ENCODE measurements at regions not wholly inside any gene's neighbourhood (a gene's known extent, or its start where the extent isn't known, plus 50 kb on each side); places are given as distances from the start of the nearest gene placed in this dataset.

DNA sequence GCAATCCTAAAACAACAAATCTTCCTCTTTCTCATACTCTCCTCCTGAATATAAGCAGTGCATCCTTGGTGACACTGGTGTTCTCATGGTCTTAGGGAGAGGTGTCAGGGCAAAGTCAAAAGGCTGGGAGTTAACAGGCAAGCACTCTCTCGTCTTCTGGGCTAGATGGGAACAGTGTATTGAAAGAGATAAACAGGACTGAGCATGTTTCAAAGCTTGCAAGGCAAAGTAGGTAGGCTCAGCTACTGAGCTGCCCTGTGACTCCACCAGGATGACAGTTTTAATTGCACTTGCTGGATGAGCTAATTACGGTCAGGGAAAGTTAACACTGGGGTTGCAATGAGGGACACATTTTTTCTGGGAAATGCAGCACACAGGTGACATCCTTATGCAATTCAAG is 554.9 kb upstream of the NRP1 start:
- Histone ChIP-seq H3K36me3 (ENCODE audit: control insufficient read depth in 1 of 2, insufficient read depth in 2 of 2, low read depth in 1 of 2, low read length in 2 of 2) (no peaks in the 10 kb centered on the region), H2BK15ac (ENCODE audit: low read depth, poor library complexity, severe bottlenecking) (no peak overlapping the region), H4K8ac (ENCODE audit: low read length) (no peak overlapping the region), H4K91ac (ENCODE audit: low read length) (no peak overlapping the region), H3K18ac (ENCODE audit: low read depth in 1 of 2, low read length in 2 of 2) (no peak overlapping the region), H3K79me1 (replicated peaks; ENCODE audit: low read length, poor library complexity, severe bottlenecking) (no peaks in the 10 kb centered on the region), H3K9ac (ENCODE audit: low read length) (no peak overlapping the region), H3K27me3 (ENCODE audit: control insufficient read depth in 1 of 2, insufficient read depth in 1 of 2, low read length in 2 of 2) (no peaks in the 10 kb centered on the region), H2AFZ (ENCODE audit: low read depth, low read length) (no peak overlapping the region), H2BK5ac (ENCODE audit: low read depth, low read length, poor library complexity, severe bottlenecking) (no peak overlapping the region), H2BK120ac (ENCODE audit: low read depth, low read length) (no peak overlapping the region), H2BK12ac (ENCODE audit: low read length in 2 of 2) (no peak overlapping the region), H3K4me2 (ENCODE audit: low read length, poor library complexity, severe bottlenecking) (no peak overlapping the region), H3K4ac (ENCODE audit: low read depth in 1 of 2, low read length in 2 of 2) (no peak overlapping the region), H3K9me3 (ENCODE audit: control insufficient read depth, low read length) (no peaks in the 10 kb centered on the region), H3K4me1 (ENCODE audit: control insufficient read depth, insufficient read depth, low read depth, low read length) (no peaks in the 10 kb centered on the region), H3K27ac (ENCODE audit: low read length, poor library complexity, severe bottlenecking) (no peak overlapping the region), H3K14ac (ENCODE audit: low read length in 2 of 2) (no peak overlapping the region), H3K23ac (ENCODE audit: low read length in 2 of 2) (no peak overlapping the region), H2AK5ac (ENCODE audit: low read length, severe bottlenecking) (no peak overlapping the region), H3K4me3 (ENCODE audit: insufficient read depth in 1 of 2, low read depth in 1 of 2, low read length in 2 of 2) (no peak overlapping the region)
- no peak for DNase-seq
- WGBS: 37% methylated on average over 2 of the region's 2 CpGs

DNA sequence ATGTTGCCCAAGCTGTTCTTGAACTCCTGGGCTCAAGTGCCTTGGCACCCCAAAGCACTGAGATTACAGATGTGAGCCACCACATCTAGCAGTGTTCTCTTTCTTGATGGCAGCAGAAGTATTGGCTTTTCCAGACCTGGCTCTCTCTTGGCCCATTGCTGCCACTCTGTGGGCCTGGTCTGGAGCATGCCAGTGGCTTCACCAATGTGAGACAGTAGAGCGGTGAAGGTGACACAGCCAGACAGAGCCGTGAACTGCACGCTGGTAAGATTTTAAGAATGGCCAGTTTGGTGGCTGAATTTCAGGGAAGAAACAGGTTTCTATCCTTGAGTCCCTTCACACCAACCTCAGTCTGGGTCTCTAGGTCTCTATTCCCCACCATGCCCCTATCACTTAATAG is 552.7 kb upstream of the NRP1 start:
- Histone ChIP-seq H3K27ac (ENCODE audit: low read length, poor library complexity, severe bottlenecking) (no peak overlapping the region), H3K4me2 (ENCODE audit: low read length, poor library complexity, severe bottlenecking) (no peak overlapping the region), H2AK5ac (ENCODE audit: low read length, severe bottlenecking) (no peak overlapping the region), H2AFZ (ENCODE audit: low read depth, low read length) (no peak overlapping the region), H3K4me3 (ENCODE audit: insufficient read depth in 1 of 2, low read depth in 1 of 2, low read length in 2 of 2) (no peak overlapping the region), H3K18ac (ENCODE audit: low read depth in 1 of 2, low read length in 2 of 2) (no peak overlapping the region), H3K36me3 (ENCODE audit: control insufficient read depth in 1 of 2, insufficient read depth in 2 of 2, low read depth in 1 of 2, low read length in 2 of 2) (no peaks in the 10 kb centered on the region), H3K4ac (ENCODE audit: low read depth in 1 of 2, low read length in 2 of 2) (no peak overlapping the region), H3K14ac (ENCODE audit: low read length in 2 of 2) (no peak overlapping the region), H3K79me1 (replicated peaks; ENCODE audit: low read length, poor library complexity, severe bottlenecking) (no peaks in the 10 kb centered on the region), H3K23ac (ENCODE audit: low read length in 2 of 2) (no peak overlapping the region), H4K91ac (ENCODE audit: low read length) (no peak overlapping the region), H3K9ac (ENCODE audit: low read length) (no peak overlapping the region), H2BK120ac (ENCODE audit: low read depth, low read length) (no peak overlapping the region), H4K8ac (ENCODE audit: low read length) (no peak overlapping the region), H2BK12ac (ENCODE audit: low read length in 2 of 2) (no peak overlapping the region), H2BK5ac (ENCODE audit: low read depth, low read length, poor library complexity, severe bottlenecking) (no peak overlapping the region), H3K9me3 (ENCODE audit: control insufficient read depth, low read length) (no peaks in the 10 kb centered on the region), H3K27me3 (ENCODE audit: control insufficient read depth in 1 of 2, insufficient read depth in 1 of 2, low read length in 2 of 2) (no peaks in the 10 kb centered on the region), H2BK15ac (ENCODE audit: low read depth, poor library complexity, severe bottlenecking) (no peak overlapping the region), H3K4me1 (ENCODE audit: control insufficient read depth, insufficient read depth, low read depth, low read length) (no peaks in the 10 kb centered on the region)
- DNase-seq: no peak
- no CpG with 5 or more reads among the region's 3 CpGs for WGBS

DNA sequence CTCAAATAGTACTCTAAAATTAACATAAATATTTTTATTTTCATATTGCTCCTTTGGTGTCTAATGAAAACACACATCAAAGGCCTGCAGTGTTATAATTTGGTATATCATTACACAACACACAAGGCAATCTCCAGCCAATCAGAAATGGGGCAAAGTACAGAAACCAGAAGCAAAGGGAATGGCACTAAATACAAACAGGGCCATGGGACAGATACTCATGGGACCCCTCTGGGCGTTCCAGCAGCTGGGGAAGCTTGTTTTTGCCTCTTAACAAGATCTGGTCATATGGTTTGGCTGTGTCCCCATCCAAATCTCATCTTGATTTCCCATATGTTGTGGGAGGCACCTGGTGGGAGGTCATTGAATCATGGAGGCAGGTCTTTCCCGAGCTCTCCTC is 551.8 kb upstream of the NRP1 start:
- no peak overlapping the region for H2BK12ac ChIP-seq (ENCODE audit: low read length in 2 of 2)
- H2AK5ac ChIP-seq (ENCODE audit: low read length, severe bottlenecking): no peak overlapping the region
- H3K14ac ChIP-seq (ENCODE audit: low read length in 2 of 2): no peak overlapping the region
- no peaks in the 10 kb centered on the region for H3K36me3 ChIP-seq (ENCODE audit: control insufficient read depth in 1 of 2, insufficient read depth in 2 of 2, low read depth in 1 of 2, low read length in 2 of 2)
- no peak overlapping the region for H3K4ac ChIP-seq (ENCODE audit: low read depth in 1 of 2, low read length in 2 of 2)
- H3K18ac ChIP-seq (ENCODE audit: low read depth in 1 of 2, low read length in 2 of 2): no peak overlapping the region
- WGBS: 80% methylated on average over 2 of the region's 2 CpGs
- H3K27me3 ChIP-seq (ENCODE audit: control insufficient read depth in 1 of 2, insufficient read depth in 1 of 2, low read length in 2 of 2): no peaks in the 10 kb centered on the region
- H2BK15ac ChIP-seq (ENCODE audit: low read depth, poor library complexity, severe bottlenecking): no peak overlapping the region
- H3K4me3 ChIP-seq (ENCODE audit: insufficient read depth in 1 of 2, low read depth in 1 of 2, low read length in 2 of 2): no peak overlapping the region
- H3K23ac ChIP-seq (ENCODE audit: low read length in 2 of 2): no peak overlapping the region
- H4K8ac ChIP-seq (ENCODE audit: low read length): no peak overlapping the region
- no peak overlapping the region for H2BK5ac ChIP-seq (ENCODE audit: low read depth, low read length, poor library complexity, severe bottlenecking)
- H2BK120ac ChIP-seq (ENCODE audit: low read depth, low read length): no peak overlapping the region
- H3K27ac ChIP-seq (ENCODE audit: low read length, poor library complexity, severe bottlenecking): no peak overlapping the region
- H3K4me2 ChIP-seq (ENCODE audit: low read length, poor library complexity, severe bottlenecking): no peak overlapping the region
- no peaks in the 10 kb centered on the region for H3K79me1 ChIP-seq (replicated peaks; ENCODE audit: low read length, poor library complexity, severe bottlenecking)
- no peaks in the 10 kb centered on the region for H3K4me1 ChIP-seq (ENCODE audit: control insufficient read depth, insufficient read depth, low read depth, low read length)
- H3K9ac ChIP-seq (ENCODE audit: low read length): no peak overlapping the region
- DNase-seq: no peak
- H2AFZ ChIP-seq (ENCODE audit: low read depth, low read length): no peak overlapping the region
- no peak overlapping the region for H4K91ac ChIP-seq (ENCODE audit: low read length)
- H3K9me3 ChIP-seq (ENCODE audit: control insufficient read depth, low read length): no peaks in the 10 kb centered on the region

DNA sequence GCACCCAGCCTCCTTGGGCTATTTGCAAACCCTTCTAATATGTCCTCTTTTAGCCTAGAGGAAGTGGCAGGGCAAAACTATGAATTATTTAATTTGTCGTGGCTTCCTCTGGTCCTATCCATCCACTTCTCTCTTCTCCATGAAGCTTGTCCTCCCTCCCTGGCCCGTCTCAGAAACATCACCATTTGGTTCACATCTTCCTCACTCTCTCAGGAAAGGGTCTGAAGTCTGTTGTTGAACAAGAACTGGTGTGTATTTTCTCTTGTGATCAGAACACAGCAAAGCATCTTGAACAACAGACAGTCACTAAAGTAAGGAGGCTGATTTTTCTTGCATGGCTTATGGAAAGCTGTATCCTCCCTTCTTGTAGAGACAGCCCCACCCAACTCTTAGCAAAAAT is 550.1 kb upstream of the NRP1 start:
- Histone ChIP-seq H2AK5ac (ENCODE audit: low read length, severe bottlenecking) (no peak overlapping the region), H2BK12ac (ENCODE audit: low read length in 2 of 2) (no peak overlapping the region), H4K91ac (ENCODE audit: low read length) (no peak overlapping the region), H2BK15ac (ENCODE audit: low read depth, poor library complexity, severe bottlenecking) (no peak overlapping the region), H2BK5ac (ENCODE audit: low read depth, low read length, poor library complexity, severe bottlenecking) (no peak overlapping the region), H3K4me2 (ENCODE audit: low read length, poor library complexity, severe bottlenecking) (no peak overlapping the region), H2AFZ (ENCODE audit: low read depth, low read length) (no peak overlapping the region), H3K4ac (ENCODE audit: low read depth in 1 of 2, low read length in 2 of 2) (no peak overlapping the region), H3K36me3 (ENCODE audit: control insufficient read depth in 1 of 2, insufficient read depth in 2 of 2, low read depth in 1 of 2, low read length in 2 of 2) (no peaks in the 10 kb centered on the region), H2BK120ac (ENCODE audit: low read depth, low read length) (no peak overlapping the region), H3K9ac (ENCODE audit: low read length) (no peak overlapping the region), H3K14ac (ENCODE audit: low read length in 2 of 2) (no peak overlapping the region), H4K8ac (ENCODE audit: low read length) (no peak overlapping the region), H3K4me1 (ENCODE audit: control insufficient read depth, insufficient read depth, low read depth, low read length) (no peaks in the 10 kb centered on the region), H3K18ac (ENCODE audit: low read depth in 1 of 2, low read length in 2 of 2) (no peak overlapping the region), H3K79me1 (replicated peaks; ENCODE audit: low read length, poor library complexity, severe bottlenecking) (no peaks in the 10 kb centered on the region), H3K27ac (ENCODE audit: low read length, poor library complexity, severe bottlenecking) (no peak overlapping the region), H3K4me3 (ENCODE audit: insufficient read depth in 1 of 2, low read depth in 1 of 2, low read length in 2 of 2) (no peak overlapping the region), H3K27me3 (ENCODE audit: control insufficient read depth in 1 of 2, insufficient read depth in 1 of 2, low read length in 2 of 2) (no peaks in the 10 kb centered on the region), H3K9me3 (ENCODE audit: control insufficient read depth, low read length) (no peaks in the 10 kb centered on the region), H3K23ac (ENCODE audit: low read length in 2 of 2) (no peak overlapping the region)
- DNase-seq: no peak
- WGBS: 77% methylated on average over 1 of the region's 2 CpGs

Data from mesenchymal stem cell (in vitro differentiated cells and primary cell).